Endothelial cell of umbilical vein (primary cell): ENCODE measurements at regions not wholly inside any gene's neighbourhood (a gene's known extent, or its start where the extent isn't known, plus 50 kb on each side); places are given as distances from the start of the nearest gene placed in this dataset.

Experiments used
- BruUV-seq: library from RNA; stranded (reverse); fragments of 400-500 nt; replicated peaks from 2 replicates; lab custom pipeline; 2021; lab: Mats Ljungman, UMichigan
- CTCF ChIA-PET: fragments of 300-600, 350-600 bp; sonication (Branson Sonifier 250); formaldehyde crosslinking; loops from one replicate; lab custom pipeline; 2021; ENCODE audit warnings: antibody characterized with exemption, inconsistent platforms; lab: Charles Lee
- POLR2A ChIA-PET: fragments of 300-600, 350-600 bp; sonication (Branson Sonifier 250); formaldehyde crosslinking; loops from one replicate; lab custom pipeline; 2021; ENCODE audit warnings: antibody characterized with exemption, inconsistent platforms; lab: Charles Lee
- DNase-seq: peaks from one replicate; pipeline ENCODE4 v3.0.0-alpha.2; 2011; ENCODE audit warnings: low read depth, low spot score
- FAIRE-seq: peaks from 2 replicates; lab custom pipeline; 2011; peaks lifted over from hg19 to GRCh38; lab: Jason Lieb, UNC
- H2AFZ ChIP-seq: 2 replicates; pipeline ENCODE4 v1.6.0; 2012; ENCODE audit warnings: low read depth, low read length, control low read depth, inconsistent platforms
- H3K27ac ChIP-seq: 2 replicates; pipeline ENCODE4 v1.5.1; 2011; ENCODE audit warnings: low read depth, mild to moderate bottlenecking, control low read depth, low read length, moderate library complexity; ENCODE audit not compliant: insufficient read depth
- H3K27me3 ChIP-seq, 2 experiments: 2 replicates each; pipeline versions ENCODE4 v1.6.0 to v1.6.1; 2011; ENCODE audit warnings: low read length in 2 of 2, mixed read lengths in 1 of 2; ENCODE audit not compliant: control insufficient read depth in 2 of 2, insufficient read depth in 2 of 2
- H3K36me3 ChIP-seq, 2 experiments: 2 replicates in 1 of 2; 3 replicates in 1 of 2; pipeline ENCODE4 v1.5.1; 2011; ENCODE audit warnings: low read length in 2 of 2, mild to moderate bottlenecking in 1 of 2, moderate library complexity in 1 of 2; ENCODE audit not compliant: control insufficient read depth in 2 of 2, insufficient read depth in 2 of 2; ENCODE audit errors: extremely low read depth in 1 of 2
- H3K4me1 ChIP-seq: 3 replicates; pipeline ENCODE4 v1.5.1; 2011; ENCODE audit warnings: mild to moderate bottlenecking, low read length; ENCODE audit not compliant: control insufficient read depth, insufficient read depth; ENCODE audit errors: extremely low read depth
- H3K4me2 ChIP-seq: 2 replicates; pipeline ENCODE4 v1.6.1; 2011; ENCODE audit warnings: low read length, control low read depth, mixed read lengths; ENCODE audit not compliant: insufficient read depth
- H3K4me3 ChIP-seq, 3 experiments: fragments of 200-600 bp in 1 of 3; sonication (generic), shearing (Covaris generic) in 1 of 3; replicated peaks in 1 of 3; 2 replicates each; pipeline ENCODE4 v1.5.1; 2011 to 2016; ENCODE audit warnings: control low read depth in 3 of 3, low read length in 3 of 3, mild to moderate bottlenecking in 2 of 3, inconsistent platforms in 1 of 3, low read depth in 1 of 3, moderate library complexity in 1 of 3; ENCODE audit not compliant: insufficient read depth in 1 of 3
- H3K79me2 ChIP-seq: 2 replicates; pipeline ENCODE4 v1.6.0; 2012; ENCODE audit warnings: low read length, inconsistent platforms; ENCODE audit not compliant: control insufficient read depth, insufficient read depth
- H3K9ac ChIP-seq: replicated peaks from 2 replicates; pipeline ENCODE3; 2011; ENCODE audit warnings: low read length, control low read depth; ENCODE audit not compliant: insufficient read depth; ENCODE audit errors: extremely low read depth
- H3K9me1 ChIP-seq: replicated peaks from 3 replicates; pipeline ENCODE4 v1.6.0; 2011; ENCODE audit warnings: mild to moderate bottlenecking, low read length; ENCODE audit not compliant: control insufficient read depth, insufficient read depth; ENCODE audit errors: extremely low read depth
- H3K9me3 ChIP-seq: replicated peaks from 2 replicates; pipeline ENCODE4 v1.5.1; 2012; ENCODE audit warnings: low read length, inconsistent platforms; ENCODE audit not compliant: control insufficient read depth, insufficient read depth
- H4K20me1 ChIP-seq: replicated peaks from 2 replicates; pipeline ENCODE3; 2011; ENCODE audit warnings: mild to moderate bottlenecking, low read length; ENCODE audit not compliant: control insufficient read depth, insufficient read depth; ENCODE audit errors: extremely low read depth
- EZH2 ChIP-seq: IDR thresholded peaks from 2 replicates; pipeline ENCODE4 v1.6.1; 2012; ENCODE audit warnings: borderline replicate concordance, low read depth, mild to moderate bottlenecking, moderate library complexity, low read length, inconsistent platforms; ENCODE audit not compliant: severe bottlenecking
- FOS ChIP-seq: IDR thresholded peaks from 2 replicates; pipeline ENCODE4 v1.6.1; 2011; ENCODE audit warnings: mild to moderate bottlenecking, low read length, moderate library complexity, borderline replicate concordance; ENCODE audit not compliant: insufficient read depth
- GATA2 ChIP-seq: IDR thresholded peaks from 2 replicates; pipeline ENCODE4 v1.7.0; 2011; ENCODE audit warnings: low read depth, mild to moderate bottlenecking, moderate library complexity, mixed read lengths, low read length; ENCODE audit not compliant: insufficient read length, insufficient read depth
- JUN ChIP-seq: IDR thresholded peaks from 2 replicates; pipeline ENCODE4 v1.6.1; 2011; ENCODE audit warnings: borderline replicate concordance, low read depth; ENCODE audit not compliant: insufficient read length, insufficient read depth
- MAX ChIP-seq: IDR thresholded peaks from 2 replicates; pipeline ENCODE4 v1.6.1; 2011; ENCODE audit not compliant: insufficient read depth, insufficient read length
- MYC ChIP-seq: IDR thresholded peaks from one replicate; pipeline ENCODE4 v1.6.1; 2011; ENCODE audit warnings: mild to moderate bottlenecking, low read depth, low read length
- POLR2A ChIP-seq: IDR thresholded peaks from 2 replicates; pipeline ENCODE4 v1.6.1; 2012; ENCODE audit warnings: low read depth, mild to moderate bottlenecking, control low read depth, low read length
- POLR2AphosphoS5 ChIP-seq: IDR thresholded peaks from 2 replicates; pipeline ENCODE4 v1.6.1; 2012; ENCODE audit warnings: low read depth, mild to moderate bottlenecking, control low read depth, low read length, moderate library complexity; ENCODE audit not compliant: insufficient read depth
- dilution Hi-C: fragments of 300-500 bp; cut with MboI; formaldehyde crosslinking; loops from one replicate; pipeline ENCODE4 v1.15.0; 2019; ENCODE audit warnings: low sequenced_read_pairs; ENCODE audit not compliant: extremely low pct_ligation_motif_present
- intact Hi-C: fragments of 100-400 bp; cut with micrococcal nuclease; formaldehyde crosslinking; loops from one replicate; pipeline ENCODE4 v1.10.0; 2022
- TF ChIP-seq, protein P1 (sequence below), 2 donors: IDR thresholded peaks; 1 replicate in 1 of 2; 2 replicates in 1 of 2; pipeline ENCODE4 v1.5.1; 2011; ENCODE audit warnings: low read length in 2 of 2, mild to moderate bottlenecking in 2 of 2, moderate library complexity in 2 of 2, control low read depth in 1 of 2, inconsistent platforms in 1 of 2, low read depth in 1 of 2; ENCODE audit not compliant: insufficient read depth in 1 of 2; ENCODE audit errors: extremely low read depth in 1 of 2

DNA sequence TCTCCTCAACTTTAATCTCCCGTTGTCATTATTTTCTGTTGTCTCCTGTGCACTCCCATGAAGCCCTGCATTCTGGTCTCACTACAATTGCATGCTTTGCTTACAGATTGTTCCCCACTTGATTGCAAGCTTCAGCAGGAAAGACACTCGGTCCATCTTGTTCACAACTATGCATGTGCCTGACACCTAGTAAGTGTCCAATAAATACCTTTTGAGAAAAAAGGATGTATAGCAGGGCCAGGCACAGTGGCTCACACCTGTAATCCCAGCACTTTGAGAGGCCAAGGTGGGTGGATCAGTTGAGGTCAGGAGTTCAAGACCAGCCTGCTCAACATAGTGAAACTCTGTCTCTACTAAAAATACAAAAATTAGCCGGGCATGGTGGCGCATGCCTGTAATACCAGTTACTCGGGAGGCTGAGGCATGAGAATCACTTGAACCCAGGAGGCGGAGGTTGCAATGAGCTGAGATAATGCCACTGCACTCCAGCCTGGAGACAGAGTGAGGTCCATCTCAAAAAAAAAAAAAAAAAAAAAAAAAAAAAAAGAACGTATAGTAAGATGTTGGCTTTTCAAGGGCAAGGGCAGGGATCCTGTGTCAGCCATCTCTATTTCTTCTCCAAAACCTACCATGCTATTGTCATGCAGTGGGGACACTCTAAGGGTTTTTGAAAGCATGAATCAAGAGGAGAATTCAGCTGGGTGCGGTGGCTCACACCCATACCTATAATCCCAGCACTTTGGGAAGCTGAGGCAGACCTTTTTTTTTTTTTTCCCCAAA lies 338.3 kb downstream of the MYCN start:
- no TSS peak for BruUV-seq

More for the DNA sequence above, 338.3 kb downstream of the MYCN start:
- no peaks in the 10 kb centered on the region for H3K4me1 ChIP-seq
- no peak overlapping the region for H2AFZ ChIP-seq
- dilution Hi-C loops (no loop called here), intact Hi-C loops (no loop called here)
- no peaks in the 10 kb centered on the region for H3K9me1 ChIP-seq
- ChIA-PET POLR2A (no interaction called here), CTCF (no interaction called here)
- H3K79me2 ChIP-seq, result no peaks in the 10 kb centered on the region
- no peaks in the 10 kb centered on the region for H3K9me3 ChIP-seq
- no peak overlapping the region for H3K4me2 ChIP-seq
- H3K27ac ChIP-seq, result no peak overlapping the region
- FAIRE-seq (no peak), DNase-seq (no peak)
- TF ChIP-seq, protein P1, sequence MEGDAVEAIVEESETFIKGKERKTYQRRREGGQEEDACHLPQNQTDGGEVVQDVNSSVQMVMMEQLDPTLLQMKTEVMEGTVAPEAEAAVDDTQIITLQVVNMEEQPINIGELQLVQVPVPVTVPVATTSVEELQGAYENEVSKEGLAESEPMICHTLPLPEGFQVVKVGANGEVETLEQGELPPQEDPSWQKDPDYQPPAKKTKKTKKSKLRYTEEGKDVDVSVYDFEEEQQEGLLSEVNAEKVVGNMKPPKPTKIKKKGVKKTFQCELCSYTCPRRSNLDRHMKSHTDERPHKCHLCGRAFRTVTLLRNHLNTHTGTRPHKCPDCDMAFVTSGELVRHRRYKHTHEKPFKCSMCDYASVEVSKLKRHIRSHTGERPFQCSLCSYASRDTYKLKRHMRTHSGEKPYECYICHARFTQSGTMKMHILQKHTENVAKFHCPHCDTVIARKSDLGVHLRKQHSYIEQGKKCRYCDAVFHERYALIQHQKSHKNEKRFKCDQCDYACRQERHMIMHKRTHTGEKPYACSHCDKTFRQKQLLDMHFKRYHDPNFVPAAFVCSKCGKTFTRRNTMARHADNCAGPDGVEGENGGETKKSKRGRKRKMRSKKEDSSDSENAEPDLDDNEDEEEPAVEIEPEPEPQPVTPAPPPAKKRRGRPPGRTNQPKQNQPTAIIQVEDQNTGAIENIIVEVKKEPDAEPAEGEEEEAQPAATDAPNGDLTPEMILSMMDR (IDR thresholded peaks at IDR 0.05; ENCODE audit: extremely low read depth in 1 of 2, insufficient read depth in 1 of 2, low read depth in 1 of 2, low read length in 2 of 2), result no peak
- TF ChIP-seq JUN (no peak), MYC (no peak), GATA2 (no peak), FOS (no peak), MAX (no peak), EZH2 (no peak), POLR2AphosphoS5 (no peak), POLR2A (no peak)
- H3K27me3 ChIP-seq, result no peaks in the 10 kb centered on the region
- no peak overlapping the region for H3K4me3 ChIP-seq
- H3K9ac ChIP-seq, result no peak overlapping the region
- no peaks in the 10 kb centered on the region for H4K20me1 ChIP-seq
- H3K36me3 ChIP-seq, result no peaks in the 10 kb centered on the region
